Tibial nerve (tissue), 4 donors: ENCODE measurements at regions not wholly inside any gene's neighbourhood (a gene's known extent, or its start where the extent isn't known, plus 50 kb on each side); places are given as distances from the start of the nearest gene placed in this dataset.

ENCODE experiments used
- DNase-seq, 2 donors: peaks; one replicate each; pipeline ENCODE4 v3.0.0-alpha.2; 2019; ENCODE audit warnings: low spot score in 2 of 2
- H3K27ac ChIP-seq, 4 donors: fragments of 200-600 bp; sonication (generic) in 3 of 4; one replicate each; pipeline ENCODE4 v1.5.1; 2017 to 2019; ENCODE audit warnings: mild to moderate bottlenecking in 1 of 4
- H3K27me3 ChIP-seq, 2 donors: fragments of 200-600 bp; sonication (generic) in 1 of 2; one replicate each; pipeline versions ENCODE4 v1.5.1 to v1.6.0; 2017 to 2019
- H3K36me3 ChIP-seq, 3 donors: fragments of 200-600 bp; sonication (generic); one replicate each; pipeline ENCODE4 v1.5.1; 2018 to 2019
- H3K4me1 ChIP-seq, 4 donors: fragments of 200-600 bp; sonication (generic) in 3 of 4; one replicate each; pipeline ENCODE4 v1.5.1; 2017 to 2019
- H3K4me3 ChIP-seq, 4 donors: fragments of 200-600 bp; sonication (generic) in 3 of 4; one replicate each; pipeline ENCODE4 v1.5.1; 2017 to 2019; ENCODE audit warnings: mild to moderate bottlenecking in 1 of 4, moderate library complexity in 1 of 4
- H3K9me3 ChIP-seq, 4 donors: fragments of 200-600 bp; sonication (generic) in 3 of 4; one replicate each; pipeline ENCODE4 v1.5.1; 2017 to 2019
- CTCF ChIP-seq, 5 experiments: fragments of 200-600 bp in 3 of 5; fragments of 450-650 bp in 2 of 5; sonication (generic) in 3 of 5; IDR thresholded peaks; one replicate each; pipeline ENCODE4 v1.5.1; 2016 to 2019; ENCODE audit warnings: antibody characterized with exemption in 5 of 5, mild to moderate bottlenecking in 3 of 5, moderate library complexity in 2 of 5
- EP300 ChIP-seq, 2 donors: sonication (generic); formaldehyde crosslinking; IDR thresholded peaks; one replicate each; pipeline ENCODE4 v1.6.1; 2017; ENCODE audit warnings: antibody characterized with exemption in 2 of 2, mild to moderate bottlenecking in 1 of 2
- POLR2A ChIP-seq, 2 donors: fragments of 450-650 bp; IDR thresholded peaks; one replicate each; pipeline ENCODE4 v1.6.1; 2017; ENCODE audit warnings: antibody characterized with exemption in 2 of 2, mild to moderate bottlenecking in 2 of 2, moderate library complexity in 2 of 2
- WGBS, 2 donors: methylation state at CpG; one replicate each; pipeline ENCODE4 v1.1.5; 2018; 5-methylcytosine and 5-hydroxymethylcytosine counted together

DNA sequence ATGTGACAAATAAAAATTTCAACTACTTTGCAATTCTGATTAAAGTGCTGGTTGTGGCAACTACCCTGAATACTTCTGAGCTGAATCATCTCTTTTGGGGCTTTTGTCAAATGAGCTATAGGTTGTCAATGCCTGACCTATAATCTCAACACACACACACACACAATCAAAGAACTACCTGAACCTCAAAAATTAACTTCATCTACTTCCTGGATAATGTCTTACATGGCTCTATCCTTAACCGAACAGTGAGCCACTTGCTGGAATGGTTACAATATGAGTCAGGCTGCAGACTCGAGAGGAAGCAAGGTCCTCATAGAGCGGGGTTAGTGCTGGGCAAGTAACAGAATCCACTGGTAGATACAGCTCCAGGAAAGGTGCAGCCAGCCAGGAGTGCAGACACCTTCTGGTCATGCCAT, 70.6 kb upstream of the DST start:
- Histone ChIP-seq H3K27ac (peak overlapping the region in 2 of 4 donors; percentile 20 to 51), H3K9me3 (no peaks in the 10 kb centered on the region), H3K36me3 (no peaks in the 10 kb centered on the region), H3K4me1 (peaks cover 0 to 60% (median 12%) of the 10 kb centered on the region in 4 donors), H3K27me3 (no peaks in the 10 kb centered on the region), H3K4me3 (no peak overlapping the region)
- WGBS, 2 donors = 19 to 37% methylated on average over 3 of the region's 3 CpGs
- no peak for TF ChIP-seq POLR2A (IDR thresholded peaks at IDR 0.05)
- TF ChIP-seq EP300 (IDR thresholded peaks at IDR 0.05) = no peak
- TF ChIP-seq CTCF (IDR thresholded peaks at IDR 0.05) = no peak
- peak in 1 of 2 donors; percentile 36 for DNase-seq

GRCh38 chr6:56710967-56711366, 68.3 kb upstream of the DST start:
- Histone ChIP-seq H3K4me1 (peaks cover 0 to 62% (median 9%) of the 10 kb centered on the region in 4 donors), H3K27me3 (no peaks in the 10 kb centered on the region), H3K4me3 (no peak overlapping the region), H3K27ac (no peak overlapping the region), H3K9me3 (no peaks in the 10 kb centered on the region), H3K36me3 (no peaks in the 10 kb centered on the region)
- TF ChIP-seq CTCF (IDR thresholded peaks at IDR 0.05) = no peak
- no peak for TF ChIP-seq POLR2A (IDR thresholded peaks at IDR 0.05)
- TF ChIP-seq EP300 (IDR thresholded peaks at IDR 0.05) = no peak
- WGBS, 2 donors = 95% methylated on average over 1 of the region's 1 CpG
- no peak for DNase-seq

GRCh38 chr6:56709650-56710049, 67.0 kb upstream of the DST start:
- 78 to 79% methylated on average over 4 of the region's 4 CpGs for WGBS, 2 donors
- DNase-seq = no peak
- TF ChIP-seq EP300 (IDR thresholded peaks at IDR 0.05) (no peak), CTCF (IDR thresholded peaks at IDR 0.05) (no peak), POLR2A (IDR thresholded peaks at IDR 0.05) (no peak)
- Histone ChIP-seq H3K27ac (peak overlapping the region in 2 of 4 donors; percentile 5 to 26), H3K27me3 (no peaks in the 10 kb centered on the region), H3K4me3 (no peak overlapping the region), H3K4me1 (peaks cover 0 to 54% (median 4%) of the 10 kb centered on the region in 4 donors), H3K36me3 (no peaks in the 10 kb centered on the region), H3K9me3 (no peaks in the 10 kb centered on the region)

- peaks cover 0 to 48% (median 4%) of the 10 kb centered on the region in 4 donors for H3K4me1 ChIP-seq
- WGBS, 2 donors = 31 to 34% methylated on average over 4 of the region's 4 CpGs
Observed at GRCh38 chr6:56708810-56709597, 66.3 kb upstream of the DST start.

More at GRCh38 chr6:56708810-56709597, 66.3 kb upstream of the DST start:
- peak overlapping the region in 3 of 4 donors; percentile 55 to 81 (median 60) for H3K27ac ChIP-seq
- no peak for DNase-seq
- H3K4me3 ChIP-seq = no peak overlapping the region
- H3K36me3 ChIP-seq = no peaks in the 10 kb centered on the region
- TF ChIP-seq POLR2A (IDR thresholded peaks at IDR 0.05) (no peak), EP300 (IDR thresholded peaks at IDR 0.05) (peak in 1 of 2 donors; percentile 44), CTCF (IDR thresholded peaks at IDR 0.05) (peak; percentile 40 to 66 (median 50))
- no peaks in the 10 kb centered on the region for H3K27me3 ChIP-seq
- no peaks in the 10 kb centered on the region for H3K9me3 ChIP-seq
